ENCODE measurements at regions not wholly inside any gene's neighbourhood (a gene's known extent, or its start where the extent isn't known, plus 50 kb on each side); places are given as distances from the start of the nearest gene placed in this dataset.

GRCh38 chr2:106041150-106041549 is 153.0 kb downstream of the UXS1 start:
- dilution Hi-C loops (cut with MboI; ENCODE audit: extremely low pct_ligation_motif_present, low sequenced_read_pairs) = no loop called here
- Histone ChIP-seq H3K9ac (ENCODE audit: control insufficient read depth, extremely low read depth, insufficient read depth, low read length) (no peak overlapping the region), H3K4me3 (ENCODE audit: control insufficient read depth in 2 of 3, extremely low read depth in 1 of 3, insufficient read depth in 2 of 3, low read depth in 1 of 3, low read length in 3 of 3) (no peak overlapping the region), H3K4me1 (ENCODE audit: control insufficient read depth, extremely low read depth, insufficient read depth, low read length) (no peaks in the 10 kb centered on the region), H2AFZ (ENCODE audit: control insufficient read depth, low read length) (no peak overlapping the region), H3K27me3 (ENCODE audit: control insufficient read depth, extremely low read depth, insufficient read depth, low read length) (no peaks in the 10 kb centered on the region), H4K20me1 (ENCODE audit: control insufficient read depth, extremely low read depth, insufficient read depth, low read length) (no peaks in the 10 kb centered on the region), H3K9me1 (ENCODE audit: control insufficient read depth, extremely low read depth, insufficient read depth, low read length) (no peaks in the 10 kb centered on the region), H3K9me3 (ENCODE audit: control insufficient read depth, low read depth, low read length) (no peaks in the 10 kb centered on the region), H3K79me2 (ENCODE audit: control insufficient read depth, insufficient read depth, low read length) (no peaks in the 10 kb centered on the region), H3K36me3 (ENCODE audit: control insufficient read depth in 2 of 2, extremely low read depth in 1 of 2, insufficient read depth in 2 of 2, low read length in 2 of 2) (no peaks in the 10 kb centered on the region), H3K4me2 (ENCODE audit: control insufficient read depth, extremely low read depth, insufficient read depth, low read depth, low read length) (no peak overlapping the region), H3K27ac (ENCODE audit: control insufficient read depth, insufficient read depth, low read length) (no peak overlapping the region)
- DNase-seq (ENCODE audit: low read depth, low spot score) (no peak), FAIRE-seq (no peak)
- TF ChIP-seq CTCF (optimal IDR thresholded peaks at IDR 0.05 in 1 of 3, IDR thresholded peaks at IDR 0.05 in 1 of 3, conservative IDR thresholded peaks at IDR 0.05 in 1 of 3; ENCODE audit: extremely low read depth in 1 of 3, insufficient read depth in 2 of 3, low read length in 3 of 3) (no peak), EZH2 (IDR thresholded peaks at IDR 0.05; ENCODE audit: low read length) (no peak)

- FAIRE-seq (no peak), DNase-seq (ENCODE audit: low read depth, low spot score) (no peak)
- TF ChIP-seq CTCF (optimal IDR thresholded peaks at IDR 0.05 in 1 of 3, IDR thresholded peaks at IDR 0.05 in 1 of 3, conservative IDR thresholded peaks at IDR 0.05 in 1 of 3; ENCODE audit: extremely low read depth in 1 of 3, insufficient read depth in 2 of 3, low read length in 3 of 3) (no peak), EZH2 (IDR thresholded peaks at IDR 0.05; ENCODE audit: low read length) (no peak)
- Histone ChIP-seq H3K4me1 (ENCODE audit: control insufficient read depth, extremely low read depth, insufficient read depth, low read length) (no peaks in the 10 kb centered on the region), H3K4me2 (ENCODE audit: control insufficient read depth, extremely low read depth, insufficient read depth, low read depth, low read length) (no peak overlapping the region), H4K20me1 (ENCODE audit: control insufficient read depth, extremely low read depth, insufficient read depth, low read length) (no peaks in the 10 kb centered on the region), H2AFZ (ENCODE audit: control insufficient read depth, low read length) (no peak overlapping the region), H3K9me1 (ENCODE audit: control insufficient read depth, extremely low read depth, insufficient read depth, low read length) (no peaks in the 10 kb centered on the region), H3K9me3 (ENCODE audit: control insufficient read depth, low read depth, low read length) (no peaks in the 10 kb centered on the region), H3K4me3 (ENCODE audit: control insufficient read depth in 2 of 3, extremely low read depth in 1 of 3, insufficient read depth in 2 of 3, low read depth in 1 of 3, low read length in 3 of 3) (no peak overlapping the region), H3K36me3 (ENCODE audit: control insufficient read depth in 2 of 2, extremely low read depth in 1 of 2, insufficient read depth in 2 of 2, low read length in 2 of 2) (no peaks in the 10 kb centered on the region), H3K27me3 (ENCODE audit: control insufficient read depth, extremely low read depth, insufficient read depth, low read length) (no peaks in the 10 kb centered on the region), H3K9ac (ENCODE audit: control insufficient read depth, extremely low read depth, insufficient read depth, low read length) (no peak overlapping the region), H3K27ac (ENCODE audit: control insufficient read depth, insufficient read depth, low read length) (no peak overlapping the region), H3K79me2 (ENCODE audit: control insufficient read depth, insufficient read depth, low read length) (no peaks in the 10 kb centered on the region)
- dilution Hi-C loops (cut with MboI; ENCODE audit: extremely low pct_ligation_motif_present, low sequenced_read_pairs) = no loop called here
Measured at GRCh38 chr2:106039634-106040315, 154.3 kb downstream of the UXS1 start.
